ENCODE measurements at regions not wholly inside any gene's neighbourhood (a gene's known extent, or its start where the extent isn't known, plus 50 kb on each side); places are given as distances from the start of the nearest gene placed in this dataset.
"Not testable (repeated sequence)": the region's sequence is repeated elsewhere in the genome, so short reads cannot be mapped to it uniquely, and the experiment has no call there.

- not testable (repeated sequence) for H3K27ac ChIP-seq (ENCODE audit: low read depth in 2 of 2, low read length in 2 of 2); H3K4me1 ChIP-seq (ENCODE audit: control insufficient read depth in 2 of 2, insufficient read depth in 2 of 2, low read length in 2 of 2); H3K9ac ChIP-seq (ENCODE audit: low read depth in 1 of 2, low read length in 2 of 2); H3K9me3 ChIP-seq (ENCODE audit: control insufficient read depth in 2 of 2, low read length in 2 of 2); H3K4me3 ChIP-seq (ENCODE audit: low read length in 2 of 2); H3K36me3 ChIP-seq (ENCODE audit: control insufficient read depth in 2 of 2, insufficient read depth in 2 of 2, low read length in 2 of 2); H3K27me3 ChIP-seq (ENCODE audit: control insufficient read depth in 2 of 2, insufficient read depth in 2 of 2, low read length in 2 of 2)
These were observed 51.7 kb upstream of the NDUFV2 start for GRCh38 chr18:9050628-9051284.
